ENCODE measurements at regions not wholly inside any gene's neighbourhood (a gene's known extent, or its start where the extent isn't known, plus 50 kb on each side); places are given as distances from the start of the nearest gene placed in this dataset.
"Not testable (repeated sequence)": the region's sequence is repeated elsewhere in the genome, so short reads cannot be mapped to it uniquely, and the experiment has no call there.

GRCh38 chr11:98068251-98068650 is 952.5 kb upstream of the CNTN5 start:
- no peaks in the 10 kb centered on the region for H3K27me3 ChIP-seq (ENCODE audit: insufficient read depth, low read depth)
- no peak overlapping the region for H3K4me3 ChIP-seq
- no peak overlapping the region for H3K27ac ChIP-seq
- ChIA-PET POLR2A (ENCODE audit: unreplicated experiment) (no interaction called here), CTCF (no interaction called here)
- H3F3A ChIP-seq (ENCODE audit: insufficient read depth, low read depth): no peaks in the 10 kb centered on the region
- H3K36me3 ChIP-seq (ENCODE audit: low read depth): no peaks in the 10 kb centered on the region
- no peak overlapping the region for H3K4me2 ChIP-seq
- TF ChIP-seq, protein P1, sequence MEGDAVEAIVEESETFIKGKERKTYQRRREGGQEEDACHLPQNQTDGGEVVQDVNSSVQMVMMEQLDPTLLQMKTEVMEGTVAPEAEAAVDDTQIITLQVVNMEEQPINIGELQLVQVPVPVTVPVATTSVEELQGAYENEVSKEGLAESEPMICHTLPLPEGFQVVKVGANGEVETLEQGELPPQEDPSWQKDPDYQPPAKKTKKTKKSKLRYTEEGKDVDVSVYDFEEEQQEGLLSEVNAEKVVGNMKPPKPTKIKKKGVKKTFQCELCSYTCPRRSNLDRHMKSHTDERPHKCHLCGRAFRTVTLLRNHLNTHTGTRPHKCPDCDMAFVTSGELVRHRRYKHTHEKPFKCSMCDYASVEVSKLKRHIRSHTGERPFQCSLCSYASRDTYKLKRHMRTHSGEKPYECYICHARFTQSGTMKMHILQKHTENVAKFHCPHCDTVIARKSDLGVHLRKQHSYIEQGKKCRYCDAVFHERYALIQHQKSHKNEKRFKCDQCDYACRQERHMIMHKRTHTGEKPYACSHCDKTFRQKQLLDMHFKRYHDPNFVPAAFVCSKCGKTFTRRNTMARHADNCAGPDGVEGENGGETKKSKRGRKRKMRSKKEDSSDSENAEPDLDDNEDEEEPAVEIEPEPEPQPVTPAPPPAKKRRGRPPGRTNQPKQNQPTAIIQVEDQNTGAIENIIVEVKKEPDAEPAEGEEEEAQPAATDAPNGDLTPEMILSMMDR (conservative IDR thresholded peaks at IDR 0.05): no peak
- no peak for TF ChIP-seq EZH2 (IDR thresholded peaks at IDR 0.05; ENCODE audit: low read depth)
- no peaks in the 10 kb centered on the region for H3K9me3 ChIP-seq (ENCODE audit: insufficient read depth, low read depth)
- intact Hi-C loops (cut with micrococcal nuclease; ENCODE audit: unreplicated experiment): no loop called here
- no peaks in the 10 kb centered on the region for H3K79me2 ChIP-seq (ENCODE audit: low read depth)
- no peak overlapping the region for H2AFZ ChIP-seq
- H3K4me1 ChIP-seq (replicated peaks; ENCODE audit: insufficient read depth): no peaks in the 10 kb centered on the region
- peak in 1 of 2 experiments; percentile 1 for DNase-seq
- H3K9me2 ChIP-seq (ENCODE audit: insufficient read depth): no peaks in the 10 kb centered on the region
- BruUV-seq (replicated peaks): no TSS peak
- H4K20me1 ChIP-seq (ENCODE audit: insufficient read depth): no peaks in the 10 kb centered on the region

- not testable (repeated sequence) for H3K27ac ChIP-seq; H3K36me3 ChIP-seq (ENCODE audit: low read depth)
- CTCF ChIA-PET: interaction anchor here (0.6 kb wide), 1 partner anchor 404 kb away, joined by 3 read pairs; no protein-coding TSS in a partner anchor
These were observed 951.6 kb upstream of the CNTN5 start for GRCh38 chr11:98069147-98069546.

DNA sequence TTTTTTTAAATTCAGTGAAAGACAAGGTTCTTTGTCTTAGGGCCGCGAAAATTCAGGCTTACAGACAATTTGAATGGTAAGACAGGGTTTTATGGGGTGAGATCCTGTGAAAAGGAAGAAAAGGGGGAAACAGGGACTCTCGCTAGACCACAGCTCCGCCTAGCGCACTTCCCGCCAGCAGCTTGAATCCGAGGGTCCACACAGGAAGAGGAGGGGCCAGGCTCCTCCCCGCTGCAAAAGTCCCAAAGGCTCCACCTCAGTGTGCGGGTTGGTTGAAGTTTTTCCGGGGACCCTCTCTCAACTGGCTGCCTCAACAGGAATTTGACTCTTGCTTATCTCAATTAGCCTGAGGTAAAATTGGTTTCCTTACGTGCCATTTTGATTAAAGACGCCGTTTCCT is 950.9 kb upstream of the CNTN5 start:
- Histone ChIP-seq H3K4me1 (replicated peaks; ENCODE audit: insufficient read depth) (no peaks in the 10 kb centered on the region), H2AFZ (no peak overlapping the region), H3F3A (ENCODE audit: insufficient read depth, low read depth) (no peaks in the 10 kb centered on the region), H3K79me2 (ENCODE audit: low read depth) (no peaks in the 10 kb centered on the region), H3K9me2 (ENCODE audit: insufficient read depth) (no peaks in the 10 kb centered on the region), H3K36me3 (ENCODE audit: low read depth) (no peaks in the 10 kb centered on the region), H3K9me3 (ENCODE audit: insufficient read depth, low read depth) (no peaks in the 10 kb centered on the region), H3K27me3 (ENCODE audit: insufficient read depth, low read depth) (no peaks in the 10 kb centered on the region), H3K4me2 (no peak overlapping the region), H4K20me1 (ENCODE audit: insufficient read depth) (no peaks in the 10 kb centered on the region), H3K4me3 (no peak overlapping the region), H3K27ac (no peak overlapping the region)
- intact Hi-C loops (cut with micrococcal nuclease; ENCODE audit: unreplicated experiment): no loop called here
- ChIA-PET CTCF (interaction anchor here (0.6 kb wide), 1 partner anchor 403 kb away, joined by 3 read pairs; no protein-coding TSS in a partner anchor), POLR2A (ENCODE audit: unreplicated experiment) (no interaction called here)
- no peak for TF ChIP-seq EZH2 (IDR thresholded peaks at IDR 0.05; ENCODE audit: low read depth)
- TF ChIP-seq, protein P1 (conservative IDR thresholded peaks at IDR 0.05): no peak
- peak in 1 of 2 experiments; percentile 28 for DNase-seq
- no TSS peak for BruUV-seq (replicated peaks)

More at GRCh38 chr11:98069147-98069546, 951.6 kb upstream of the CNTN5 start:
- H3F3A ChIP-seq (ENCODE audit: insufficient read depth, low read depth); H4K20me1 ChIP-seq (ENCODE audit: insufficient read depth); H3K4me1 ChIP-seq (replicated peaks; ENCODE audit: insufficient read depth); intact Hi-C loops (cut with micrococcal nuclease; ENCODE audit: unreplicated experiment); H3K79me2 ChIP-seq (ENCODE audit: low read depth); H3K9me2 ChIP-seq (ENCODE audit: insufficient read depth); H3K27me3 ChIP-seq (ENCODE audit: insufficient read depth, low read depth); BruUV-seq (replicated peaks); POLR2A ChIA-PET (ENCODE audit: unreplicated experiment); H3K9me3 ChIP-seq (ENCODE audit: insufficient read depth, low read depth); H3K4me3 ChIP-seq; H3K4me2 ChIP-seq; H2AFZ ChIP-seq; DNase-seq: not testable (repeated sequence)

DNA sequence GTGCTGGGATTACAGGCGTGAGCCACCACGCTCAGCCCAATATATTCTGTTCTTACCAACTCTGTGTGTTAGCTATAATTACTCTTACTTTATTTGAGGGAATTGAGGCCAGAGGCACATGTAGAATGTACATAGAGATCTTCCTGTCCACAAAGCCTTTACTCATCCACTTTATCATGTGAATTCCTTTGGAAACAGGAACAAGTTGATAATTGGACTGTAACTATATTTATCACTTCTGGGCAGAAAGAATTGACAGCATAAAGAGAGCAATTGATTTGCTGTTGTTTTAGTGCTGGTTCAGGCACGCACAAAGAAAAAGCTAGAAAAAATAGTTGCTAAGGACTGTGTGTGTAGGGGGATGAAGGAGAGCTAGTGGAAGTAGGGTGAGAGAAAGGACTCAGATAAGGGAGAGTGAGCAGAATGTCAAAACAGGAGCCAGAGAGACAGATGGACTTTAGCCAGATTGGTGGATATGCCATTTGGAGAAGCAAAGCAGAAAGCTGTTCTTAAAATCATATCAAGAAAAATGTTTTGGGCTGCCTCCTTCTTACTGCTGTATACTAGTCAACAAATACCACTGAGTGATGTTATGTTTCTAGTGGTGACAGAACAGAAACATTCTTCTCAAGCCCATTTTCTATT is 929.8 kb upstream of the CNTN5 start:
- Histone ChIP-seq H3K27me3 (ENCODE audit: insufficient read depth, low read depth) (no peaks in the 10 kb centered on the region), H2AFZ (no peak overlapping the region), H3K79me2 (ENCODE audit: low read depth) (no peaks in the 10 kb centered on the region), H3K27ac (no peak overlapping the region), H4K20me1 (ENCODE audit: insufficient read depth) (no peaks in the 10 kb centered on the region), H3K4me3 (no peak overlapping the region), H3K4me1 (replicated peaks; ENCODE audit: insufficient read depth) (no peaks in the 10 kb centered on the region), H3F3A (ENCODE audit: insufficient read depth, low read depth) (no peaks in the 10 kb centered on the region), H3K9me2 (ENCODE audit: insufficient read depth) (no peaks in the 10 kb centered on the region), H3K9me3 (ENCODE audit: insufficient read depth, low read depth) (no peaks in the 10 kb centered on the region), H3K4me2 (no peak overlapping the region), H3K36me3 (ENCODE audit: low read depth) (no peaks in the 10 kb centered on the region)
- BruUV-seq (replicated peaks): no TSS peak
- intact Hi-C loops (cut with micrococcal nuclease; ENCODE audit: unreplicated experiment): no loop called here
- DNase-seq: no peak
- ChIA-PET POLR2A (ENCODE audit: unreplicated experiment) (no interaction called here), CTCF (no interaction called here)
- TF ChIP-seq EZH2 (IDR thresholded peaks at IDR 0.05; ENCODE audit: low read depth): no peak
- TF ChIP-seq, protein P1 (conservative IDR thresholded peaks at IDR 0.05): no peak

Data from PC-9 (cell line).